ENCODE measurements at regions not wholly inside any gene's neighbourhood (a gene's known extent, or its start where the extent isn't known, plus 50 kb on each side); places are given as distances from the start of the nearest gene placed in this dataset.
A peak's percentile ranks its signal among the peaks of the same experiment; 100 is the strongest.
"Not testable (repeated sequence)": the region's sequence is repeated elsewhere in the genome, so short reads cannot be mapped to it uniquely, and the experiment has no call there.

- no peak for DNase-seq
Measured at GRCh38 chr3:191518861-191519260, 57.9 kb downstream of the PYDC2 start.

GRCh38 chr3:191521055-191521454 is 60.1 kb downstream of the PYDC2 start:
- DNase-seq, result no peak

- no peak for DNase-seq
Measured at GRCh38 chr3:191523148-191523547, 62.2 kb downstream of the PYDC2 start.

GRCh38 chr3:191528589-191528988 is 67.6 kb downstream of the PYDC2 start:
- no peak for DNase-seq

- DNase-seq, result no peak
Measured at GRCh38 chr3:191529992-191530391, 69.0 kb downstream of the PYDC2 start.

GRCh38 chr3:191531434-191531972 is 70.5 kb downstream of the PYDC2 start:
- DNase-seq, result no peak

GRCh38 chr3:191543018-191543417 is 82.1 kb downstream of the PYDC2 start:
- DNase-seq, result no peak

- DNase-seq, result no peak
Measured at GRCh38 chr3:191543897-191544296, 82.9 kb downstream of the PYDC2 start.

- no peak for DNase-seq
Measured at GRCh38 chr3:191549357-191549756, 88.4 kb downstream of the PYDC2 start.

- DNase-seq, result no peak
Measured at GRCh38 chr3:191555037-191555436, 94.1 kb downstream of the PYDC2 start.

GRCh38 chr3:191557322-191557721 is 96.4 kb downstream of the PYDC2 start:
- DNase-seq, result no peak

GRCh38 chr3:191563722-191564121 is 102.8 kb downstream of the PYDC2 start:
- no peak for DNase-seq

- no peak for DNase-seq
Measured at GRCh38 chr3:191566469-191566868, 105.5 kb downstream of the PYDC2 start.

GRCh38 chr3:191568206-191568605 is 107.2 kb downstream of the PYDC2 start:
- no peak for DNase-seq

GRCh38 chr3:191592105-191592504 is 131.1 kb downstream of the PYDC2 start:
- DNase-seq, result no peak

- DNase-seq, result no peak
Measured at GRCh38 chr3:191593486-191593885, 132.5 kb downstream of the PYDC2 start.

GRCh38 chr3:191615511-191615910 is 154.5 kb downstream of the PYDC2 start:
- DNase-seq, result not testable (repeated sequence)

- DNase-seq, result no peak
Measured at GRCh38 chr3:191624299-191624698, 163.3 kb downstream of the PYDC2 start.

- peak; percentile 56 for DNase-seq
Measured at GRCh38 chr3:191627064-191627463, 166.1 kb downstream of the PYDC2 start.

GRCh38 chr3:191628571-191628970 is 167.6 kb downstream of the PYDC2 start:
- no peak for DNase-seq

GRCh38 chr3:191631496-191631895 is 170.5 kb downstream of the PYDC2 start:
- DNase-seq, result no peak

- no peak for DNase-seq
Measured at GRCh38 chr3:191634902-191635301, 173.9 kb downstream of the PYDC2 start.

- DNase-seq, result no peak
Measured at GRCh38 chr3:191637611-191638010, 176.6 kb downstream of the PYDC2 start.

GRCh38 chr3:191641789-191642188 is 180.8 kb downstream of the PYDC2 start:
- no peak for DNase-seq

- DNase-seq, result no peak
Measured at GRCh38 chr3:191644291-191644690, 183.3 kb downstream of the PYDC2 start.

Data from occipital lobe (tissue), 1 donor.